GM13977 (cell line): ENCODE measurements at regions not wholly inside any gene's neighbourhood (a gene's known extent, or its start where the extent isn't known, plus 50 kb on each side); places are given as distances from the start of the nearest gene placed in this dataset.

ENCODE experiments used
- DNase-seq: peaks from one replicate; pipeline ENCODE4 v3.0.0; 2012; ENCODE audit warnings: low spot score
- in situ Hi-C: fragments of 300-500 bp; cut with MboI; formaldehyde crosslinking; loops from one replicate; pipeline ENCODE4 v1.12.0; 2022; ENCODE audit warnings: low sequenced_read_pairs, low pct_unique_long_range_greater_than_20kb, mixed read lengths, inconsistent platforms; ENCODE audit not compliant: unreplicated experiment
- TF ChIP-seq, protein P1 (sequence below): IDR thresholded peaks from 2 replicates; pipeline ENCODE4 v1.5.1; 2012; ENCODE audit warnings: mild to moderate bottlenecking, control low read depth; ENCODE audit not compliant: insufficient read depth; ENCODE audit errors: extremely low read depth, missing control alignments

DNA sequence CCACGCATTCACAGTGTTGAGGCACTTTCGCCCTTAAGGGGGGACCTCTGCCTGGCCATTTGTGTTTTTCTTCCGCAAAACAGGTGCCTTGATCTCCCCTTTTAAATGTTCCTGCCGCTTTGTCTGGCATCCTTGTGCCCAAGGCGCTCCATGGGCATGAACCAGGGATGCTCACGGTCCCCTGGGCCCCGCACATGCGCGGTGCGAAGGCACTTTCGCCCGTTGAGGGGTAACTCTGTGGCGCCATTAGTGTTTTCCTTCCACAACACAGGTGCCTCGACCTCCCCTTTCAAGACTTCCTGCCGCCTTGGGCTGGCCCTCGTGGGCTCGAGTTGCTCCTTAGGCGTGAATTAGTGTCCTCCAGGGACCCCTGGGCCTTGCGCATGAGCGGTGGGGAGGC lies 335.5 kb downstream of the ALG10 start:
- TF ChIP-seq, protein P1, sequence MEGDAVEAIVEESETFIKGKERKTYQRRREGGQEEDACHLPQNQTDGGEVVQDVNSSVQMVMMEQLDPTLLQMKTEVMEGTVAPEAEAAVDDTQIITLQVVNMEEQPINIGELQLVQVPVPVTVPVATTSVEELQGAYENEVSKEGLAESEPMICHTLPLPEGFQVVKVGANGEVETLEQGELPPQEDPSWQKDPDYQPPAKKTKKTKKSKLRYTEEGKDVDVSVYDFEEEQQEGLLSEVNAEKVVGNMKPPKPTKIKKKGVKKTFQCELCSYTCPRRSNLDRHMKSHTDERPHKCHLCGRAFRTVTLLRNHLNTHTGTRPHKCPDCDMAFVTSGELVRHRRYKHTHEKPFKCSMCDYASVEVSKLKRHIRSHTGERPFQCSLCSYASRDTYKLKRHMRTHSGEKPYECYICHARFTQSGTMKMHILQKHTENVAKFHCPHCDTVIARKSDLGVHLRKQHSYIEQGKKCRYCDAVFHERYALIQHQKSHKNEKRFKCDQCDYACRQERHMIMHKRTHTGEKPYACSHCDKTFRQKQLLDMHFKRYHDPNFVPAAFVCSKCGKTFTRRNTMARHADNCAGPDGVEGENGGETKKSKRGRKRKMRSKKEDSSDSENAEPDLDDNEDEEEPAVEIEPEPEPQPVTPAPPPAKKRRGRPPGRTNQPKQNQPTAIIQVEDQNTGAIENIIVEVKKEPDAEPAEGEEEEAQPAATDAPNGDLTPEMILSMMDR, result no peak
- in situ Hi-C loops, result no loop called here
- no peak for DNase-seq

DNA sequence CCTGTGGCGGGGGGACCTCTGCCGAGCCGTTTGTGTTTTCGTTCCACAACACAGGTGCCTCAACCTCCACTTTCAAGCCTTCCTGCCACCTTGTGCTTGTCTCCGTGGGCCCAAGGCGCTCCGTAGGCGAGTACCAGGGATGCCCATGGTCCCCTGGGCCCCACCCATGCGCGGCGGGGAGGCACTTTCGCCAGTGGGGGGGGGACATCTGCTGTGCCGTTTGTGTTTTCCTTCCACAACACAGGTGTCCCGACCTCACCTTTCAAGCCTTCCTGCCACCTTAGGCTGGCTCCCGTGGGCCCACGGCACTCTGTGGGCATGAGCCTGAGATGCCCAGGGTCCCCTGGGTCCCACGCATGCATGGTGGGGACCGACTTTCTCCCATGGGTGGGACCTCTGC lies 335.9 kb downstream of the ALG10 start:
- in situ Hi-C loops, result no loop called here
- DNase-seq, result no peak
- TF ChIP-seq, protein P1, result no peak

DNA sequence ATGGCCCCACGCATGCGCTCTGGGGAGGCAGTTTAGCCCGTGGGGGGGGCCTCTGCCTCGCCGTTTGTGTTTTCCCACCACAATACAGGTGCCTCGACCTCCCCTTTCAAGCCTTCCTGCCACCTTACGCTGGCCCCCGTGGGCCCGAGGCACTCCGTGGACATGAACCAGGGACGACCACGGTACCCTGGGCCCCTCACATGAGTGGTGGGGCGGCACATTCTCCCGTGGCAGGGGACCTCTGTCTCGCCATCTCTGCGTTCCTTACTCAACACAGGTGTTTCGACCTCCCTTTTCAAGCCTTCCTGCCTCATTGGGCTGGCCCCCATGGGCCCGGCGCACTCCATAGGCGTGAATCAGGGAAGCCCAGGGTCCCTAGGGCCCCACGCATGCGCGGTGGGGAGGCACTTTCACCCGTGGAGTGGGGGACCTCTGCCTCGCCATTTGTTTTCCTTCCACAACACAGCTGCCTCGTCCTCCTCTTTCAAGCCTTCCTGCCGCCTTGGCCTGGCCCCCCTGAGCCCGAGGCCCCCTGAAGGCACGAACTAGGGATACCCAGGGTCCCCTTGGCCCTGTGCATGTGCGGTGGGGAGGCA lies 339.5 kb downstream of the ALG10 start:
- DNase-seq, result no peak
- TF ChIP-seq, protein P1, result no peak
- in situ Hi-C loops, result no loop called here

DNA sequence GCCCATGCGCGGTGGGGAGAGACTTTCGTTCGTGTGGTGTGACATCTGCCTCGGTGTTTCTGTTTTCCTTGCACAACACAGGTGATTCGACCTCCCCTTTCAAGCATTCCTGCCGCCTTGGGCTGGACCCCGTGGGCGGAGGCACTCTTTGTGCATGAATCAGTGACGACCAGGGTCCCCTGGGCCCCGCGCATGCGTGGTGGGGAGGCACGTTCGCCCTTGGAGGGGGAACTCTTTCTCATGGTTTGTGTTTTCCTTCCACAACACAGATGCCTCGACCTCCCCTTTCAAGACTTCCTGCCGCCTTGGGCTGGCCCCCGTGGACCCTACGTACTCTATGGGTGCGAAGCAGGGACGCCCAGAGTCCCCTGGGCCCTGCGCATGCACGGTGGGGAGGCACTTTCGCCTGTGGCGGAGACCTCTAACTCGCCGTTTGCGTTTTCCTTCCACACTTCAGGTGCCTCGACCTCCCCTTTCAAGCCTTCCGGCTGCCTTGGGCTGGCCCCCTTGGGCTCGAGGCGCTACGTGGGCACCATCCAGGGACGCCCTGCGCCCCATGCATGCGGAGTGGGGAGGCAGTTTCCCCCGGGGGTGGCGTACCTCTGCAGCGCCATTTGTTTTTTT lies 340.9 kb downstream of the ALG10 start:
- in situ Hi-C loops, result no loop called here
- DNase-seq, result no peak
- TF ChIP-seq, protein P1, result no peak

DNA sequence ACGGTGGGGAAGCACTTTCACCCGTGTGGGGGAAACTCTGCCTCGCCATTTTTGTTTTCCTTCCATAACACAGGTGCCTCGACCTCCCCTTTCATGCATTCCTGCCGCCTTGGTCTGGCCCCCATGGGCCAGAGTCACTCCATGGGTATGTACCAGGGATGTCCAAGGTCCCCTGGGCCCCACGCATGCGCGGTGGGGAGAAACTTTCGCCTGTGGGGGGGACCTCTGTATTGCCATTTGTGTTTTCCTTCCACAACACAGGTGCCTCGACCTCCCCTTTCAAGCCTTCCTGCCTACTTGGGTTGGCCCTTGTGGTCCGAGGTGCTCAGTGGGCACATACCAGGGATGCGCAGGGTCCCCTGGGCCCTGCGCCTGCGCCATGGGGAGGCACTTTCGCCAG lies 345.8 kb downstream of the ALG10 start:
- TF ChIP-seq, protein P1, result no peak
- in situ Hi-C loops, result no loop called here
- no peak for DNase-seq

DNA sequence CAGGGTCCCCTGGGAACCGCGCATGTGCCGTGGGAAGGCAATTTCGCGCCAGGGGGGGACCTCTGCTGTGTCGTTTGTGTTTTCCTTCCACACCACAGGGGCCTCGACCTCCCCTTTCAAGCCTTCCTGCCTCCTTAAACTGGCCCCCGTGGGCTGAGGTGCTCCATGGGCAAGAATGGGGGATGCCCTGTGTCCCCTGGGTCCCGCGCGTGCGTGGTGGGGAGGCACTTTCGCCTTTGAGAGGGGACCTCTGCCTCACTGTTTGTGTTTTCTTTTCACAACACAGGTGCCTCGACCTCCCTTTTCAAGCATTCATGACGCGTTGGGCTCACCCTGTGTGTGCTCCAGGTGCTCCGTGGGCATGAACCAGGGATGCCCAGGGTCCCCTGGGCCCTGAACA lies 348.8 kb downstream of the ALG10 start:
- no peak for DNase-seq
- in situ Hi-C loops, result no loop called here
- TF ChIP-seq, protein P1, result no peak
